Parathyroid adenoma (tissue), 2 donors: ENCODE measurements at regions not wholly inside any gene's neighbourhood (a gene's known extent, or its start where the extent isn't known, plus 50 kb on each side); places are given as distances from the start of the nearest gene placed in this dataset.

Experiments used
- H2AFZ ChIP-seq: fragments of 300-600 bp; sonication (generic); one replicate; pipeline ENCODE4 v1.7.0; 2017; ENCODE audit warnings: antibody characterized with exemption, mild to moderate bottlenecking
- H3K27ac ChIP-seq: fragments of 300-600 bp; sonication (generic); one replicate; pipeline ENCODE4 v1.7.0; 2017
- H3K27me3 ChIP-seq: fragments of 300-600 bp; sonication (generic); one replicate; pipeline ENCODE4 v1.7.0; 2017; ENCODE audit warnings: low read length; ENCODE audit not compliant: control insufficient read depth, insufficient read depth
- H3K36me3 ChIP-seq: fragments of 300-600 bp; sonication (generic); one replicate; pipeline ENCODE4 v1.7.0; 2017; ENCODE audit warnings: low read length; ENCODE audit not compliant: control insufficient read depth, insufficient read depth
- H3K4me1 ChIP-seq: fragments of 300-600 bp; sonication (generic); one replicate; pipeline ENCODE4 v1.7.0; 2017; ENCODE audit warnings: control low read depth
- H3K4me2 ChIP-seq: fragments of 300-600 bp; sonication (generic); one replicate; pipeline ENCODE4 v1.7.0; 2017; ENCODE audit warnings: low read length
- H3K4me3 ChIP-seq: fragments of 300-600 bp; sonication (generic); one replicate; pipeline ENCODE4 v1.7.0; 2017; ENCODE audit warnings: low read depth, low read length
- H3K79me2 ChIP-seq: fragments of 300-600 bp; sonication (generic); one replicate; pipeline ENCODE4 v1.7.0; 2017; ENCODE audit warnings: control low read depth
- H3K9ac ChIP-seq: fragments of 300-600 bp; sonication (generic); one replicate; pipeline ENCODE4 v1.7.0; 2017; ENCODE audit warnings: mild to moderate bottlenecking
- H3K9me3 ChIP-seq: fragments of 300-600 bp; sonication (generic); one replicate; pipeline ENCODE4 v1.7.0; 2017; ENCODE audit warnings: low read length; ENCODE audit not compliant: control insufficient read depth
- TF ChIP-seq, protein P1 (sequence below): fragments of 300-600 bp; sonication (generic); IDR thresholded peaks from one replicate; pipeline ENCODE4 v1.7.0; 2017; ENCODE audit warnings: antibody characterized with exemption, mild to moderate bottlenecking
- donor health status: primary hyperparathyroidism.

DNA sequence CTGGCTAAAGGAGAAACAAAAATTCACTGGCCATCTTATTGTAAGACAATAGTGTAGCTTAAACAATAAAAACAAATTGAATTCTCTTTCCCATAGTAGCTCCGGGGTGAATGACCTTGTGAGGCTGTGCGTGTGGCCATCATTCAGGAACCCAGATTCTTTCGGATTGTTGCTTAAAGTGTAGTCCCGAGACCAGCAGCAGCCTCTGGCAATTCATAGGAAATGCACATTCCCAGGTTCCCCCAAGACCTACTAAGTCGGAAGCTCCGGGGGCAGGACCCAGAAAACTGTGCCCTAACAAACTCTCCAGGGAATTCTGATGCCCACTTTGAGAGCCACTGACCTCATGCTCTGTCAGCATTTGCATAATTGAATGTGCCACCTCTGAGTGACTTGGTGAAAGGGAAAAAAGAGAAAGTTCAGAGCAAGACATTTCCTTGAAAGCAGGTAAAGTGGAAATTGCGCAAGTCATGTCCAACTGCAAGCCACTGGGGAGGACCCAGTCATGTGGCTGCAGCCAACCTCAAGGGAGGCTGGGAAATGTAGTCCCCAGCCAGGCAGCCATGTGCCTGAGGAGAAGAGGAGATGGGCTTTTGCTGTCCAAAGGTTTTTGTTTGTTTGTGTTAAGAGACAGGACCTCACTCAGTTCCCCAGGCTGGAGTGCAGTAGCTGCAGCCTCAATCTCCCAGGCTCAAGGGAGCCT lies 50.7 kb upstream of the PNMA8B start:
- Histone ChIP-seq H3K9me3 (no peaks in the 10 kb centered on the region), H2AFZ (peak overlapping the region; percentile 84), H3K4me3 (peak overlapping the region; percentile 46), H3K4me2 (peak overlapping the region; percentile 71), H3K4me1 (peaks cover 5% of the 10 kb centered on the region), H3K9ac (no peak overlapping the region), H3K79me2 (no peaks in the 10 kb centered on the region), H3K27ac (no peak overlapping the region), H3K36me3 (no peaks in the 10 kb centered on the region), H3K27me3 (no peaks in the 10 kb centered on the region)
- TF ChIP-seq, protein P1, sequence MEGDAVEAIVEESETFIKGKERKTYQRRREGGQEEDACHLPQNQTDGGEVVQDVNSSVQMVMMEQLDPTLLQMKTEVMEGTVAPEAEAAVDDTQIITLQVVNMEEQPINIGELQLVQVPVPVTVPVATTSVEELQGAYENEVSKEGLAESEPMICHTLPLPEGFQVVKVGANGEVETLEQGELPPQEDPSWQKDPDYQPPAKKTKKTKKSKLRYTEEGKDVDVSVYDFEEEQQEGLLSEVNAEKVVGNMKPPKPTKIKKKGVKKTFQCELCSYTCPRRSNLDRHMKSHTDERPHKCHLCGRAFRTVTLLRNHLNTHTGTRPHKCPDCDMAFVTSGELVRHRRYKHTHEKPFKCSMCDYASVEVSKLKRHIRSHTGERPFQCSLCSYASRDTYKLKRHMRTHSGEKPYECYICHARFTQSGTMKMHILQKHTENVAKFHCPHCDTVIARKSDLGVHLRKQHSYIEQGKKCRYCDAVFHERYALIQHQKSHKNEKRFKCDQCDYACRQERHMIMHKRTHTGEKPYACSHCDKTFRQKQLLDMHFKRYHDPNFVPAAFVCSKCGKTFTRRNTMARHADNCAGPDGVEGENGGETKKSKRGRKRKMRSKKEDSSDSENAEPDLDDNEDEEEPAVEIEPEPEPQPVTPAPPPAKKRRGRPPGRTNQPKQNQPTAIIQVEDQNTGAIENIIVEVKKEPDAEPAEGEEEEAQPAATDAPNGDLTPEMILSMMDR = no peak

DNA sequence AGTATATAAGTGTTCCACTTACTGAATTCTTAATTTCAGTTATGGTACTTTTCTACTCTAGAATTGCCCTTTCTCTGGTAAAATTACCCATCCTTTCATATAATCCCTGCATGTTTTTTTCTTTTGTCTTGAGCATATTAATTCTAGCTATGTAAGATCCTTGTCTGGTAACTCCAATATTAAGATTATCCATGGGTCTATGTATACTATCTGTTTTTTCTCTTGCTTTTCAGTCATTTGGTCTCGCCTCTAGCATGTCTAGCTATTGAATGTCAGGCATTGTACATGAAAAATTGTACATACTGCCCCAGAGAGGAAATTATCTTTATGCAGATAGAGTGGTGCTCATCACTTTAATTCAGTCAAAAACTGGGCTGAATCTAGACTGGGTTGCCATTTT lies 50.4 kb upstream of the CALM3 start:
- Histone ChIP-seq H2AFZ (no peak overlapping the region), H3K79me2 (no peaks in the 10 kb centered on the region), H3K4me3 (no peak overlapping the region), H3K4me2 (no peak overlapping the region), H3K9me3 (no peaks in the 10 kb centered on the region), H3K27me3 (no peaks in the 10 kb centered on the region), H3K36me3 (no peaks in the 10 kb centered on the region), H3K27ac (no peak overlapping the region), H3K9ac (no peak overlapping the region), H3K4me1 (peaks cover 3% of the 10 kb centered on the region)
- TF ChIP-seq, protein P1 = no peak

DNA sequence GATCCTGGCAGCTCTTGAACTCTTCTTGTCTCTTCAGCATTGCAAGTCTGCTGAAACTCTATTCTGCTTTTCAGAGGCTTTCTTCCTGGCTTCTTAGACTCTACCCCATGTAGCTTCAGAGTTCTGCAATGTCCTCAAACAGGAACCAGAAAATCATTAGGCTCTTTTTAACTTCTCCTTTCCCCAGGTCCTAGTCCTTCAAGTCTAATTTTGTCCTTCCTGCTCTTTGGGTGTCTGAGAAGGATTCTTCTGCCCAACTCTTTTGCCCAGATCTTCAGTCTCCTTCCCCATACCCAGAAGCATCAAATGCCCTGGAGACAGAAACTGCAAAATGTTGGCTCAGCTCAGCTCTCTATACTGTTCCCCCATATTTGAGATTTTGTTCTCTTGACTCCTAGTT lies 50.0 kb upstream of the CALM3 start:
- H3K4me1 ChIP-seq = peaks cover 2% of the 10 kb centered on the region
- no peak overlapping the region for H2AFZ ChIP-seq
- H3K27me3 ChIP-seq = no peaks in the 10 kb centered on the region
- H3K9ac ChIP-seq = no peak overlapping the region
- no peak overlapping the region for H3K4me3 ChIP-seq
- no peaks in the 10 kb centered on the region for H3K9me3 ChIP-seq
- H3K27ac ChIP-seq = no peak overlapping the region
- TF ChIP-seq, protein P1 = no peak
- H3K36me3 ChIP-seq = no peaks in the 10 kb centered on the region
- H3K4me2 ChIP-seq = no peak overlapping the region
- H3K79me2 ChIP-seq = no peaks in the 10 kb centered on the region
